HCT116 (cell line): ENCODE measurements at regions not wholly inside any gene's neighbourhood (a gene's known extent, or its start where the extent isn't known, plus 50 kb on each side); places are given as distances from the start of the nearest gene placed in this dataset.

Source experiments
- ATAC-seq: fragments of 200-7000 bp; cut with Tn5 transposase; 2 replicates; pipeline ENCODE4 v1.9.1; 2020; ENCODE audit warnings: mild to moderate bottlenecking, moderate library complexity
- BruUV-seq: library from RNA; stranded (reverse); fragments of 400-500 nt; replicated peaks from 2 replicates; lab custom pipeline; 2021; lab: Mats Ljungman, UMichigan
- CTCF ChIA-PET: fragments of 300-600 bp; sonication (Branson Sonifier 250); formaldehyde crosslinking; loops from one replicate; lab custom pipeline; 2021; ENCODE audit warnings: antibody characterized with exemption; lab: Charles Lee
- POLR2A ChIA-PET: fragments of 300-600, 350-600 bp; sonication (Branson Sonifier 250); formaldehyde crosslinking; loops from one replicate; lab custom pipeline; 2021; ENCODE audit warnings: antibody characterized with exemption; lab: Charles Lee
- RAD21 ChIA-PET, 2 experiments: fragments of 300-600 bp; sonication (Branson Sonifier 250); formaldehyde crosslinking; loops; one replicate each; lab custom pipeline; 2023; ENCODE audit warnings: low total read pairs in 2 of 2; ENCODE audit not compliant: uncharacterized antibody in 2 of 2, unreplicated experiment in 2 of 2, low non-redundant PET in 1 of 2; lab: Charles Lee
- DNase-seq: peaks from one replicate; pipeline ENCODE4 v3.0.0-alpha.2; 2010; ENCODE audit warnings: low read depth, low spot score
- H2AFZ ChIP-seq: fragments of 200-600 bp; shearing (Covaris generic), sonication (generic); 2 replicates; pipeline ENCODE4 v1.6.1; 2017; ENCODE audit warnings: low read depth, mixed run types, mixed read lengths, antibody characterized with exemption, low read length; ENCODE audit not compliant: poor library complexity, severe bottlenecking
- H3K27ac ChIP-seq: 2 replicates; pipeline ENCODE4 v1.5.1; 2012; ENCODE audit warnings: low read depth, low read length
- H3K27me3 ChIP-seq: fragments of 200-600 bp; sonication (generic); 2 replicates; pipeline ENCODE4 v1.6.1; 2016; ENCODE audit warnings: mixed run types, low read length, mixed read lengths; ENCODE audit not compliant: insufficient read depth
- H3K36me3 ChIP-seq, 2 experiments: fragments of 200-500 bp in 1 of 2; fragments of 200-600 bp in 1 of 2; sonication (Bioruptor generic) in 1 of 2; sonication (generic) in 1 of 2; 2 replicates each; pipeline versions ENCODE4 v1.5.1 to v1.6.1; 2014 to 2016; ENCODE audit warnings: low read length in 2 of 2, inconsistent platforms in 1 of 2, mixed read lengths in 1 of 2, mixed run types in 1 of 2; ENCODE audit not compliant: insufficient read depth in 2 of 2, control insufficient read depth in 1 of 2
- H3K4me1 ChIP-seq, 2 experiments: fragments of 200-600 bp in 1 of 2; sonication (generic) in 1 of 2; 2 replicates each; pipeline versions ENCODE4 v1.5.1 to v1.6.1; 2012 to 2017; ENCODE audit warnings: low read length in 2 of 2, inconsistent platforms in 1 of 2, mild to moderate bottlenecking in 1 of 2, mixed read lengths in 1 of 2, mixed run types in 1 of 2, moderate library complexity in 1 of 2; ENCODE audit not compliant: insufficient read depth in 2 of 2, control insufficient read depth in 1 of 2
- H3K4me2 ChIP-seq: fragments of 200-600 bp; sonication (generic); 2 replicates; pipeline ENCODE4 v1.6.1; 2017; ENCODE audit warnings: mixed run types, low read length, mixed read lengths
- H3K4me3 ChIP-seq, 2 experiments: fragments of 200-600 bp in 1 of 2; sonication (generic) in 1 of 2; replicated peaks in 1 of 2; 2 replicates each; pipeline ENCODE4 v1.5.1; 2011 to 2016; ENCODE audit warnings: low read length in 2 of 2, control low read depth in 1 of 2, low read depth in 1 of 2, mild to moderate bottlenecking in 1 of 2, mixed read lengths in 1 of 2, mixed run types in 1 of 2
- H3K79me2 ChIP-seq: fragments of 200-600 bp; sonication (generic); 2 replicates; pipeline ENCODE4 v1.6.1; 2017; ENCODE audit warnings: mild to moderate bottlenecking, mixed run types, low read length, moderate library complexity, mixed read lengths; ENCODE audit not compliant: insufficient read depth
- H3K9ac ChIP-seq: fragments of 200-600 bp; sonication (generic); 2 replicates; pipeline ENCODE4 v1.6.1; 2016; ENCODE audit warnings: low read length, mixed read lengths
- H3K9me2 ChIP-seq: fragments of 200-600 bp; sonication (generic), shearing (Covaris generic); 2 replicates; pipeline ENCODE4 v1.6.1; 2017; ENCODE audit warnings: mixed run types, mild to moderate bottlenecking, moderate library complexity; ENCODE audit not compliant: insufficient read depth
- H3K9me3 ChIP-seq, 2 experiments: fragments of 200-500 bp in 1 of 2; fragments of 200-600 bp in 1 of 2; sonication (Bioruptor generic) in 1 of 2; sonication (generic) in 1 of 2; 2 replicates each; pipeline ENCODE4 v1.6.1; 2014 to 2017; ENCODE audit warnings: low read length in 2 of 2, mixed read lengths in 2 of 2, inconsistent platforms in 1 of 2, low read depth in 1 of 2, mild to moderate bottlenecking in 1 of 2, mixed run types in 1 of 2, moderate library complexity in 1 of 2; ENCODE audit not compliant: control insufficient read depth in 1 of 2, insufficient read depth in 1 of 2
- H4K20me1 ChIP-seq: fragments of 200-600 bp; sonication (generic), shearing (Covaris generic); 2 replicates; pipeline ENCODE4 v1.6.1; 2017; ENCODE audit warnings: mixed run types, mild to moderate bottlenecking, moderate library complexity; ENCODE audit not compliant: insufficient read depth
- CBX3 ChIP-seq: IDR thresholded peaks from 2 replicates; pipeline ENCODE4 v1.6.1; 2012; ENCODE audit warnings: low read depth
- CEBPB ChIP-seq: IDR thresholded peaks from 2 replicates; pipeline ENCODE4 v1.6.1; 2012; ENCODE audit warnings: low read depth
- EGR1 ChIP-seq: IDR thresholded peaks from 2 replicates; pipeline ENCODE4 v1.6.1; 2012; ENCODE audit warnings: low read depth
- ELF1 ChIP-seq: IDR thresholded peaks from 2 replicates; pipeline ENCODE4 v1.6.1; 2012; ENCODE audit warnings: low read depth, borderline replicate concordance
- EZH2 ChIP-seq: fragments of 200-600 bp; sonication (generic); IDR thresholded peaks from 2 replicates; pipeline ENCODE4 v1.6.1; 2017; ENCODE audit warnings: antibody characterized with exemption, mixed run types
- FOSL1 ChIP-seq: IDR thresholded peaks from 2 replicates; pipeline ENCODE4 v1.6.1; 2012; ENCODE audit warnings: low read depth
- POLR2AphosphoS5 ChIP-seq: IDR thresholded peaks from 2 replicates; pipeline ENCODE4 v1.6.1; 2011; ENCODE audit warnings: mild to moderate bottlenecking, low read depth, low read length, moderate library complexity
- SIN3A ChIP-seq: IDR thresholded peaks from 2 replicates; pipeline ENCODE4 v1.6.1; 2012; ENCODE audit warnings: low read depth
- SRF ChIP-seq: IDR thresholded peaks from 2 replicates; pipeline ENCODE4 v1.6.1; 2012; ENCODE audit warnings: low read depth
- TCF7L2 ChIP-seq: IDR thresholded peaks from 2 replicates; pipeline ENCODE4 v1.7.0; 2011; ENCODE audit warnings: borderline replicate concordance, inconsistent platforms; ENCODE audit not compliant: insufficient read depth, insufficient read length; ENCODE audit errors: extremely low read depth
- YY1 ChIP-seq: IDR thresholded peaks from 2 replicates; pipeline ENCODE4 v1.6.1; 2011; ENCODE audit warnings: low read length, low read depth, moderate library complexity, mild to moderate bottlenecking; ENCODE audit not compliant: insufficient replicate concordance; ENCODE audit errors: extremely low read depth
- ZFX ChIP-seq: fragments of 450-650 bp; IDR thresholded peaks from 2 replicates; pipeline ENCODE4 v1.6.1; 2017
- intact Hi-C: fragments of 100-400 bp; cut with micrococcal nuclease; formaldehyde crosslinking; loops from 2 replicates; pipeline ENCODE4 v1.10.0; 2022
- TF ChIP-seq, protein P1 (sequence below): IDR thresholded peaks from 2 replicates; pipeline ENCODE4 v1.6.1; 2012
- TF ChIP-seq, protein P2 (sequence below): IDR thresholded peaks from 2 replicates; pipeline ENCODE4 v1.6.1; 2012; ENCODE audit warnings: low read depth

DNA sequence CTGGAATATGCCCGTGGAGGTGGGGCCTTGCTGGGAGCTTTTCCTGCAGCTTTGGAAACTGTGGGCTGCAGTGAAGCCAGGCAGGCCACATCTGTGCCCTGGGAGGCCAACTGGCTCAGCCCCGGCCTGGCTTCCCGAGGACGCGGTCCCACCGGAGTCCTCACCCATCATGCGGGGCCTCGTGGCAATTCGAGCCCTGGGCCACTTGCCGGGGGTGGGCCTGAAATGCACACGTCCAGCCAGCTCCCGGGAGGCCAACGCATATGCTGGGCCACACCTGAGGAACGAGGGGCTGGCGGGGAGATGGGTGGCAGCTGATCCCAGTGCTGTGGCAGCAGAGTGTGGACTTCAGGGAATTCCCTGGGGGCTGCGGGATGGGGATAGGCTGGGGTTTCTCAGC, 172.4 kb upstream of the GSE1 start:
- no peaks in the 10 kb centered on the region for H3K36me3 ChIP-seq
- no peaks in the 10 kb centered on the region for H3K9me3 ChIP-seq
- H3K79me2 ChIP-seq: no peaks in the 10 kb centered on the region
- no peak overlapping the region for H2AFZ ChIP-seq
- H3K4me2 ChIP-seq: no peak overlapping the region
- ATAC-seq: no peak
- H4K20me1 ChIP-seq: no peaks in the 10 kb centered on the region
- DNase-seq: no peak
- BruUV-seq: no TSS peak
- H3K4me3 ChIP-seq: no peak overlapping the region
- H3K9me2 ChIP-seq: no peaks in the 10 kb centered on the region
- no peak overlapping the region for H3K9ac ChIP-seq
- no peaks in the 10 kb centered on the region for H3K27me3 ChIP-seq
- ChIA-PET RAD21 (no interaction called here), CTCF (interaction anchor here (0.6 to 2.2 kb wide), 3 partner anchors 12 to 210 kb away, joined by 4 to 5 read pairs (median 4); no protein-coding TSS in a partner anchor), POLR2A (no interaction called here)
- intact Hi-C loops: loop anchor here (1.0 kb wide), 1 partner anchor 170 kb away; no protein-coding TSS in a partner anchor
- H3K27ac ChIP-seq: no peak overlapping the region
- no peaks in the 10 kb centered on the region for H3K4me1 ChIP-seq
- TF ChIP-seq ZFX (no peak), CEBPB (no peak), YY1 (no peak), FOSL1 (no peak), SRF (no peak), TCF7L2 (no peak), ELF1 (no peak), SIN3A (no peak), POLR2AphosphoS5 (no peak), CBX3 (no peak), EZH2 (no peak), EGR1 (no peak)
- TF ChIP-seq, protein P1, sequence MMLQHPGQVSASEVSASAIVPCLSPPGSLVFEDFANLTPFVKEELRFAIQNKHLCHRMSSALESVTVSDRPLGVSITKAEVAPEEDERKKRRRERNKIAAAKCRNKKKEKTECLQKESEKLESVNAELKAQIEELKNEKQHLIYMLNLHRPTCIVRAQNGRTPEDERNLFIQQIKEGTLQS: no peak
- TF ChIP-seq, protein P2, sequence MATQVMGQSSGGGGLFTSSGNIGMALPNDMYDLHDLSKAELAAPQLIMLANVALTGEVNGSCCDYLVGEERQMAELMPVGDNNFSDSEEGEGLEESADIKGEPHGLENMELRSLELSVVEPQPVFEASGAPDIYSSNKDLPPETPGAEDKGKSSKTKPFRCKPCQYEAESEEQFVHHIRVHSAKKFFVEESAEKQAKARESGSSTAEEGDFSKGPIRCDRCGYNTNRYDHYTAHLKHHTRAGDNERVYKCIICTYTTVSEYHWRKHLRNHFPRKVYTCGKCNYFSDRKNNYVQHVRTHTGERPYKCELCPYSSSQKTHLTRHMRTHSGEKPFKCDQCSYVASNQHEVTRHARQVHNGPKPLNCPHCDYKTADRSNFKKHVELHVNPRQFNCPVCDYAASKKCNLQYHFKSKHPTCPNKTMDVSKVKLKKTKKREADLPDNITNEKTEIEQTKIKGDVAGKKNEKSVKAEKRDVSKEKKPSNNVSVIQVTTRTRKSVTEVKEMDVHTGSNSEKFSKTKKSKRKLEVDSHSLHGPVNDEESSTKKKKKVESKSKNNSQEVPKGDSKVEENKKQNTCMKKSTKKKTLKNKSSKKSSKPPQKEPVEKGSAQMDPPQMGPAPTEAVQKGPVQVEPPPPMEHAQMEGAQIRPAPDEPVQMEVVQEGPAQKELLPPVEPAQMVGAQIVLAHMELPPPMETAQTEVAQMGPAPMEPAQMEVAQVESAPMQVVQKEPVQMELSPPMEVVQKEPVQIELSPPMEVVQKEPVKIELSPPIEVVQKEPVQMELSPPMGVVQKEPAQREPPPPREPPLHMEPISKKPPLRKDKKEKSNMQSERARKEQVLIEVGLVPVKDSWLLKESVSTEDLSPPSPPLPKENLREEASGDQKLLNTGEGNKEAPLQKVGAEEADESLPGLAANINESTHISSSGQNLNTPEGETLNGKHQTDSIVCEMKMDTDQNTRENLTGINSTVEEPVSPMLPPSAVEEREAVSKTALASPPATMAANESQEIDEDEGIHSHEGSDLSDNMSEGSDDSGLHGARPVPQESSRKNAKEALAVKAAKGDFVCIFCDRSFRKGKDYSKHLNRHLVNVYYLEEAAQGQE: no peak
